ENCODE measurements at regions not wholly inside any gene's neighbourhood (a gene's known extent, or its start where the extent isn't known, plus 50 kb on each side); places are given as distances from the start of the nearest gene placed in this dataset.

DNA sequence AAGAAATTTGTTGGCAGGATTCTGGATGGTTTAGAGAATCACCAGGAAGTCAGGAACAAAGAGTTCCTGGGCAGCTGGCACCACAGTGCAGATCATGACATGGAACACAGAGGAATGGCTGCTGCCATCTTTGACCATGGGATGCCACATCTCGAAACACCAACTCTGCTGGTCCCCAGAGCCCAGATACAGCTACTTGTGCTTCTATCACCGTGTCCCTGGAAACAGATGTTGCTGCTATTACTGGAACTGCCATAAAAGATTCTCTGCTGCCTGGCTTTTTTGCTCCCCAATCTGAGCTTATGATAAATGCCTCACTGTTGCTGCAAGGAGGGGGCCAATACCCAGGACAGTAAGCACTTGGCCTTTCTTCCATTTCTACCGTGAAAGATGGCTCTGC, 185.2 kb downstream of the CSNK2A3 start:
- Histone ChIP-seq H3K4me3 (ENCODE audit: low read length in 2 of 2) (no peak overlapping the region), H3K27me3 (ENCODE audit: control insufficient read depth in 2 of 2, insufficient read depth in 1 of 2, low read length in 1 of 2) (peaks cover 0 to 2% of the 10 kb centered on the region in 2 donors), H3K9me3 (ENCODE audit: control insufficient read depth in 2 of 2, insufficient read depth in 1 of 2, low read length in 1 of 2) (no peaks in the 10 kb centered on the region), H3K36me3 (ENCODE audit: control insufficient read depth in 2 of 2, insufficient read depth in 2 of 2, low read length in 1 of 2) (no peaks in the 10 kb centered on the region), H3K27ac (ENCODE audit: low read depth in 1 of 2, low read length in 1 of 2) (no peak overlapping the region), H3K4me1 (ENCODE audit: control insufficient read depth in 2 of 2, insufficient read depth in 2 of 2, low read length in 2 of 2) (peaks cover 0 to 10% of the 10 kb centered on the region in 2 donors)
- 62% methylated on average over 3 of the region's 3 CpGs for WGBS
- DNase-seq (ENCODE audit: low read depth in 6 of 9, low spot score in 9 of 9), result no peak

DNA sequence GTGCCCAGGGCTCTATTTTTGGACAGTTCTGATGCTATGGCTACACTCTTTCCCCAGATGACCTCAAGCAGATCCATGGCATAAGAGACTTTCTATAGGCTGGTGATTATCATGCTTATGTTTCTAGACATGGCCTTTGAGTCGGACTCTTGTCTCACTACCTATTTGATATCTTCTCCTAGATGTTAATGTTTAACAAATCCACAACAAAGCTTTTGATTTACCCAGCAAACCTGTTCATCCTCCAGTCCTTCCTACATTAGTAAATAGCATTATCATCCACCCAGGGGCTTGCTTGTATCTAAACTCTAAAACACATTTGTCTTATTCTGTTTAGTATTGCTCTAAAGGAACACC, 188.7 kb downstream of the CSNK2A3 start:
- DNase-seq (ENCODE audit: low read depth in 6 of 9, low spot score in 9 of 9), result no peak
- Histone ChIP-seq H3K4me1 (ENCODE audit: control insufficient read depth in 2 of 2, insufficient read depth in 2 of 2, low read length in 2 of 2) (no peaks in the 10 kb centered on the region), H3K4me3 (ENCODE audit: low read length in 2 of 2) (no peak overlapping the region), H3K9me3 (ENCODE audit: control insufficient read depth in 2 of 2, insufficient read depth in 1 of 2, low read length in 1 of 2) (no peaks in the 10 kb centered on the region), H3K27me3 (ENCODE audit: control insufficient read depth in 2 of 2, insufficient read depth in 1 of 2, low read length in 1 of 2) (peaks cover 0 to 2% of the 10 kb centered on the region in 2 donors), H3K27ac (ENCODE audit: low read depth in 1 of 2, low read length in 1 of 2) (no peak overlapping the region), H3K36me3 (ENCODE audit: control insufficient read depth in 2 of 2, insufficient read depth in 2 of 2, low read length in 1 of 2) (no peaks in the 10 kb centered on the region)
- WGBS, result 97% methylated on average over 1 of the region's 1 CpG

GRCh38 chr11:11163669-11164333, 189.2 kb downstream of the CSNK2A3 start:
- H3K36me3 ChIP-seq (ENCODE audit: control insufficient read depth in 2 of 2, insufficient read depth in 2 of 2, low read length in 1 of 2), result no peaks in the 10 kb centered on the region
- no peaks in the 10 kb centered on the region for H3K4me1 ChIP-seq (ENCODE audit: control insufficient read depth in 2 of 2, insufficient read depth in 2 of 2, low read length in 2 of 2)
- no peaks in the 10 kb centered on the region for H3K9me3 ChIP-seq (ENCODE audit: control insufficient read depth in 2 of 2, insufficient read depth in 1 of 2, low read length in 1 of 2)
- H3K4me3 ChIP-seq (ENCODE audit: low read length in 2 of 2), result no peak overlapping the region
- peaks cover 0 to 2% of the 10 kb centered on the region in 2 donors for H3K27me3 ChIP-seq (ENCODE audit: control insufficient read depth in 2 of 2, insufficient read depth in 1 of 2, low read length in 1 of 2)
- no peak for DNase-seq (ENCODE audit: low read depth in 6 of 9, low spot score in 9 of 9)
- WGBS, result 93% methylated on average over 4 of the region's 4 CpGs
- H3K27ac ChIP-seq (ENCODE audit: low read depth in 1 of 2, low read length in 1 of 2), result no peak overlapping the region

- Histone ChIP-seq H3K4me1 (ENCODE audit: control insufficient read depth in 2 of 2, insufficient read depth in 2 of 2, low read length in 2 of 2) (no peaks in the 10 kb centered on the region), H3K27me3 (ENCODE audit: control insufficient read depth in 2 of 2, insufficient read depth in 1 of 2, low read length in 1 of 2) (peaks cover 0 to 2% of the 10 kb centered on the region in 2 donors), H3K36me3 (ENCODE audit: control insufficient read depth in 2 of 2, insufficient read depth in 2 of 2, low read length in 1 of 2) (no peaks in the 10 kb centered on the region), H3K27ac (ENCODE audit: low read depth in 1 of 2, low read length in 1 of 2) (no peak overlapping the region), H3K4me3 (ENCODE audit: low read length in 2 of 2) (no peak overlapping the region), H3K9me3 (ENCODE audit: control insufficient read depth in 2 of 2, insufficient read depth in 1 of 2, low read length in 1 of 2) (no peaks in the 10 kb centered on the region)
- DNase-seq (ENCODE audit: low read depth in 6 of 9, low spot score in 9 of 9), result no peak
- WGBS, result 79% methylated on average over 5 of the region's 5 CpGs
These were observed 189.8 kb downstream of the CSNK2A3 start for GRCh38 chr11:11163236-11163635.

DNA sequence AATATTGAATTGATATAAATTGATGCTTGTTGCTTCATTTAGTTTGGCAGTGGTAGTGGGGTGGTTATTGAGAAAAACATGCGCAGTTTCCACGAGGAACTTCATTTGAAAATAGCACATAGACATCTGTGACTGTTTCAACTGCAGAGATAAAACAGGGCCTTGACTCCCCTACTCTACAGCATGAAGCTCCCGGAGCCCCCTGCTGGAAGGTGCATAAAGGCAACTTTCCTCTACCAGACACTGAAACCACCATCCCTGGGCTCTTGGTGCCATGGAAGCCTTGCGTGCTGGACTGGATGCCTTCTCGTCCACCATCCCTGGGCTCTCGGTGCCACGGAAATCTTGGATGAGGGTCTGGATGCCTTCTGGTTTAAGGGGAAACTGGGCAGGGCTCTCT, 195.9 kb downstream of the CSNK2A3 start:
- DNase-seq (ENCODE audit: low read depth in 6 of 9, low spot score in 9 of 9), result peak in 5 of 9 donors; percentile 29 to 75 (median 56)
- no peaks in the 10 kb centered on the region for H3K36me3 ChIP-seq (ENCODE audit: control insufficient read depth in 2 of 2, insufficient read depth in 2 of 2, low read length in 1 of 2)
- WGBS, result 75% methylated on average over 7 of the region's 7 CpGs
- H3K4me3 ChIP-seq (ENCODE audit: low read length in 2 of 2), result no peak overlapping the region
- H3K27ac ChIP-seq (ENCODE audit: low read depth in 1 of 2, low read length in 1 of 2), result no peak overlapping the region
- no peaks in the 10 kb centered on the region for H3K9me3 ChIP-seq (ENCODE audit: control insufficient read depth in 2 of 2, insufficient read depth in 1 of 2, low read length in 1 of 2)
- peaks cover 0 to 12% of the 10 kb centered on the region in 2 donors for H3K4me1 ChIP-seq (ENCODE audit: control insufficient read depth in 2 of 2, insufficient read depth in 2 of 2, low read length in 2 of 2)
- no peaks in the 10 kb centered on the region for H3K27me3 ChIP-seq (ENCODE audit: control insufficient read depth in 2 of 2, insufficient read depth in 1 of 2, low read length in 1 of 2)

GRCh38 chr11:11155962-11156815, 196.9 kb downstream of the CSNK2A3 start:
- no peaks in the 10 kb centered on the region for H3K36me3 ChIP-seq (ENCODE audit: control insufficient read depth in 2 of 2, insufficient read depth in 2 of 2, low read length in 1 of 2)
- 68% methylated on average over 33 of the region's 33 CpGs for WGBS
- DNase-seq (ENCODE audit: low read depth in 6 of 9, low spot score in 9 of 9), result peak in 2 of 9 donors; percentile 26 to 55
- peaks cover 0 to 12% of the 10 kb centered on the region in 2 donors for H3K4me1 ChIP-seq (ENCODE audit: control insufficient read depth in 2 of 2, insufficient read depth in 2 of 2, low read length in 2 of 2)
- H3K27me3 ChIP-seq (ENCODE audit: control insufficient read depth in 2 of 2, insufficient read depth in 1 of 2, low read length in 1 of 2), result no peaks in the 10 kb centered on the region
- no peak overlapping the region for H3K4me3 ChIP-seq (ENCODE audit: low read length in 2 of 2)
- no peaks in the 10 kb centered on the region for H3K9me3 ChIP-seq (ENCODE audit: control insufficient read depth in 2 of 2, insufficient read depth in 1 of 2, low read length in 1 of 2)
- no peak overlapping the region for H3K27ac ChIP-seq (ENCODE audit: low read depth in 1 of 2, low read length in 1 of 2)

- WGBS, result 96% methylated on average over 4 of the region's 4 CpGs
- Histone ChIP-seq H3K36me3 (ENCODE audit: control insufficient read depth in 2 of 2, insufficient read depth in 2 of 2, low read length in 1 of 2) (no peaks in the 10 kb centered on the region), H3K4me3 (ENCODE audit: low read length in 2 of 2) (no peak overlapping the region), H3K27me3 (ENCODE audit: control insufficient read depth in 2 of 2, insufficient read depth in 1 of 2, low read length in 1 of 2) (peaks cover 0 to 7% of the 10 kb centered on the region in 2 donors), H3K27ac (ENCODE audit: low read depth in 1 of 2, low read length in 1 of 2) (no peak overlapping the region), H3K4me1 (ENCODE audit: control insufficient read depth in 2 of 2, insufficient read depth in 2 of 2, low read length in 2 of 2) (peaks cover 10 to 44% of the 10 kb centered on the region in 2 donors), H3K9me3 (ENCODE audit: control insufficient read depth in 2 of 2, insufficient read depth in 1 of 2, low read length in 1 of 2) (no peaks in the 10 kb centered on the region)
- no peak for DNase-seq (ENCODE audit: low read depth in 6 of 9, low spot score in 9 of 9)
These were observed 200.2 kb downstream of the CSNK2A3 start for GRCh38 chr11:11152877-11153276.

GRCh38 chr11:11149671-11150459, 203.2 kb downstream of the CSNK2A3 start:
- Histone ChIP-seq H3K4me3 (ENCODE audit: low read length in 2 of 2) (no peak overlapping the region), H3K4me1 (ENCODE audit: control insufficient read depth in 2 of 2, insufficient read depth in 2 of 2, low read length in 2 of 2) (peaks cover 10 to 36% of the 10 kb centered on the region in 2 donors), H3K9me3 (ENCODE audit: control insufficient read depth in 2 of 2, insufficient read depth in 1 of 2, low read length in 1 of 2) (peaks cover 0 to 5% of the 10 kb centered on the region in 2 donors), H3K27me3 (ENCODE audit: control insufficient read depth in 2 of 2, insufficient read depth in 1 of 2, low read length in 1 of 2) (peaks cover 0 to 16% of the 10 kb centered on the region in 2 donors), H3K36me3 (ENCODE audit: control insufficient read depth in 2 of 2, insufficient read depth in 2 of 2, low read length in 1 of 2) (no peaks in the 10 kb centered on the region), H3K27ac (ENCODE audit: low read depth in 1 of 2, low read length in 1 of 2) (peak overlapping the region; percentile 55 to 74)
- WGBS, result 44% methylated on average over 8 of the region's 8 CpGs
- peak; percentile 23 to 87 (median 53) for DNase-seq (ENCODE audit: low read depth in 6 of 9, low spot score in 9 of 9)

Data from thymus (tissue), 11 donors.